H1 (cell line): ENCODE measurements at regions not wholly inside any gene's neighbourhood (a gene's known extent, or its start where the extent isn't known, plus 50 kb on each side); places are given as distances from the start of the nearest gene placed in this dataset.

Experiments used
- CTCF ChIA-PET: fragments of 300-600 bp; sonication (Branson Sonifier 250); formaldehyde crosslinking; loops from one replicate; lab custom pipeline; 2021; ENCODE audit not compliant: partially characterized antibody; lab: Charles Lee
- POLR2A ChIA-PET: fragments of 300-600 bp; sonication (Branson Sonifier 250); formaldehyde crosslinking; loops from one replicate; lab custom pipeline; 2021; ENCODE audit warnings: inconsistent platforms; ENCODE audit not compliant: partially characterized antibody; lab: Charles Lee
- DNase-seq, 2 experiments: peaks; one replicate each; pipeline versions ENCODE4 v3.0.0 to v3.0.0-alpha.2; 2010 to 2022; ENCODE audit warnings: low spot score in 2 of 2, low read depth in 1 of 2, mixed read lengths in 1 of 2
- FAIRE-seq: peaks from 2 replicates; lab custom pipeline; 2011; peaks lifted over from hg19 to GRCh38; lab: Jason Lieb, UNC
- H2AFZ ChIP-seq: 2 replicates; pipeline ENCODE4 v1.8.1; 2012; ENCODE audit warnings: low read length, inconsistent platforms
- H2AK5ac ChIP-seq: 2 replicates; pipeline ENCODE4 v1.6.1; 2013; ENCODE audit warnings: low read depth, low read length
- H2BK120ac ChIP-seq: replicated peaks from 2 replicates; pipeline ENCODE3; 2013; ENCODE audit warnings: low read depth, low read length, inconsistent platforms
- H2BK12ac ChIP-seq: 2 replicates; pipeline ENCODE4 v1.6.1; 2013; ENCODE audit warnings: low read depth, low read length
- H2BK15ac ChIP-seq: 2 replicates; pipeline ENCODE4 v1.6.1; 2013; ENCODE audit warnings: low read length
- H2BK20ac ChIP-seq: 2 replicates; pipeline ENCODE4 v1.6.1; 2013; ENCODE audit warnings: low read length
- H2BK5ac ChIP-seq: 2 replicates; pipeline ENCODE4 v1.6.1; 2013; ENCODE audit warnings: low read depth, low read length
- H3K14ac ChIP-seq: 2 replicates; pipeline ENCODE4 v1.6.1; 2013; ENCODE audit warnings: inconsistent platforms; ENCODE audit not compliant: insufficient read length
- H3K18ac ChIP-seq: 2 replicates; pipeline ENCODE4 v1.6.1; 2013; ENCODE audit warnings: low read length; ENCODE audit errors: extremely low read depth
- H3K23ac ChIP-seq: 2 replicates; pipeline ENCODE4 v1.6.1; 2013; ENCODE audit warnings: inconsistent platforms; ENCODE audit not compliant: insufficient read length
- H3K23me2 ChIP-seq: 2 replicates; pipeline ENCODE4 v1.6.1; 2013; ENCODE audit warnings: low read depth, low read length
- H3K27ac ChIP-seq: 2 replicates; pipeline ENCODE4 v1.6.1; 2011; ENCODE audit warnings: low read depth, low read length, inconsistent platforms
- H3K27me3 ChIP-seq, 4 experiments: replicated peaks in 1 of 4; 1 replicate in 1 of 4; 2 replicates in 3 of 4; pipeline versions ENCODE4 v1.6.1 to v1.8.1; 2011 to 2013; ENCODE audit warnings: low read length in 3 of 4, mild to moderate bottlenecking in 3 of 4, inconsistent platforms in 2 of 4, mixed read lengths in 2 of 4, moderate library complexity in 1 of 4; ENCODE audit not compliant: control insufficient read depth in 3 of 4, insufficient read depth in 3 of 4; ENCODE audit errors: extremely low read depth in 1 of 4
- H3K36me3 ChIP-seq, 4 experiments: 2 replicates each; pipeline versions ENCODE4 v1.6.1 to v1.8.1; 2011 to 2013; ENCODE audit warnings: mild to moderate bottlenecking in 4 of 4, low read length in 3 of 4, moderate library complexity in 2 of 4, control low read depth in 1 of 4, inconsistent platforms in 1 of 4; ENCODE audit not compliant: insufficient read depth in 4 of 4, control insufficient read depth in 2 of 4
- H3K4ac ChIP-seq: replicated peaks from 2 replicates; pipeline ENCODE3; 2013; ENCODE audit warnings: low read length, low read depth, mixed read lengths, inconsistent platforms; ENCODE audit not compliant: insufficient read length
- H3K4me1 ChIP-seq, 4 experiments: replicated peaks in 1 of 4; 1 replicate in 1 of 4; 2 replicates in 3 of 4; pipeline versions ENCODE4 v1.6.1 to v1.8.1; 2011 to 2013; ENCODE audit warnings: low read length in 3 of 4, inconsistent platforms in 2 of 4, mixed read lengths in 1 of 4; ENCODE audit not compliant: insufficient read depth in 4 of 4, control insufficient read depth in 3 of 4
- H3K4me2 ChIP-seq, 2 experiments: 2 replicates each; pipeline versions ENCODE4 v1.6.1 to v1.8.1; 2011 to 2013; ENCODE audit warnings: low read depth in 2 of 2, low read length in 2 of 2, control low read depth in 1 of 2, inconsistent platforms in 1 of 2, mild to moderate bottlenecking in 1 of 2; ENCODE audit not compliant: insufficient read depth in 1 of 2
- H3K4me3 ChIP-seq, 4 experiments: fragments of 200-600, 300-600 bp in 1 of 4; sonication (generic), shearing (Covaris generic), sonication (Bioruptor Twin) in 1 of 4; 2 replicates each; pipeline versions ENCODE4 v1.5.1 to v1.8.1; 2011 to 2016; ENCODE audit warnings: low read length in 4 of 4, low read depth in 3 of 4, control low read depth in 2 of 4, inconsistent platforms in 2 of 4, mild to moderate bottlenecking in 2 of 4, mixed read lengths in 1 of 4, moderate library complexity in 1 of 4; ENCODE audit not compliant: insufficient read depth in 2 of 4; ENCODE audit errors: extremely low read depth in 1 of 4
- H3K56ac ChIP-seq: replicated peaks from 2 replicates; pipeline ENCODE3; 2013; ENCODE audit warnings: low read depth, mild to moderate bottlenecking, mixed read lengths, low read length, inconsistent platforms; ENCODE audit not compliant: insufficient read length
- H3K79me1 ChIP-seq: 2 replicates; pipeline ENCODE4 v1.6.1; 2013; ENCODE audit warnings: low read depth, low read length, control low read depth
- H3K79me2 ChIP-seq, 2 experiments: 2 replicates each; pipeline versions ENCODE4 v1.6.1 to v1.8.1; 2012 to 2013; ENCODE audit warnings: low read length in 2 of 2, mild to moderate bottlenecking in 2 of 2, inconsistent platforms in 1 of 2; ENCODE audit not compliant: insufficient read depth in 2 of 2, control insufficient read depth in 1 of 2
- H3K9ac ChIP-seq, 4 experiments: replicated peaks in 1 of 4; 1 replicate in 1 of 4; 2 replicates in 3 of 4; pipeline versions ENCODE4 v1.6.1 to v1.8.1; 2011 to 2013; ENCODE audit warnings: low read depth in 3 of 4, low read length in 3 of 4, control low read depth in 2 of 4, mild to moderate bottlenecking in 2 of 4, moderate library complexity in 2 of 4, inconsistent platforms in 1 of 4; ENCODE audit errors: extremely low read depth in 1 of 4
- H3K9me3 ChIP-seq, 2 experiments: 2 replicates each; pipeline versions ENCODE4 v1.6.1 to v1.8.1; 2012 to 2013; ENCODE audit warnings: mild to moderate bottlenecking in 2 of 2, moderate library complexity in 2 of 2, control low read depth in 1 of 2, inconsistent platforms in 1 of 2, low read depth in 1 of 2, low read length in 1 of 2, mixed read lengths in 1 of 2; ENCODE audit not compliant: insufficient read depth in 2 of 2
- H4K20me1 ChIP-seq, 2 experiments: replicated peaks in 1 of 2; 2 replicates each; pipeline versions ENCODE3 to v1.8.1; 2011 to 2013; ENCODE audit warnings: inconsistent platforms in 2 of 2, low read length in 2 of 2, mild to moderate bottlenecking in 1 of 2; ENCODE audit not compliant: insufficient read depth in 2 of 2, control insufficient read depth in 1 of 2
- H4K5ac ChIP-seq: 2 replicates; pipeline ENCODE4 v1.6.1; 2013; ENCODE audit warnings: low read length, low read depth, mixed read lengths, inconsistent platforms; ENCODE audit not compliant: insufficient read length
- H4K8ac ChIP-seq: 2 replicates; pipeline ENCODE4 v1.8.0; 2013; ENCODE audit warnings: mild to moderate bottlenecking, moderate library complexity, low read length, inconsistent platforms; ENCODE audit not compliant: insufficient read depth; ENCODE audit errors: extremely low read depth
- H4K91ac ChIP-seq: replicated peaks from 2 replicates; pipeline ENCODE3; 2013; ENCODE audit warnings: low read length, mixed read lengths, inconsistent platforms; ENCODE audit not compliant: insufficient read length
- BRCA1 ChIP-seq: IDR thresholded peaks from 2 replicates; pipeline ENCODE4 v1.6.1; 2012; ENCODE audit warnings: low read depth, low read length, improper control_type of control experiment
- EGR1 ChIP-seq: IDR thresholded peaks from 2 replicates; pipeline ENCODE4 v1.6.1; 2011; ENCODE audit warnings: low read depth, low read length, borderline replicate concordance
- HDAC6 ChIP-seq: IDR thresholded peaks from one replicate; pipeline ENCODE4 v1.7.1; 2012; ENCODE audit warnings: low read depth, mild to moderate bottlenecking, inconsistent platforms, low read length, moderate library complexity
- KDM1A ChIP-seq: fragments of 200-600, 300-600 bp; sonication (generic); IDR thresholded peaks from 2 replicates; pipeline ENCODE4 v1.7.1; 2016; ENCODE audit warnings: mild to moderate bottlenecking, low read length, borderline replicate concordance
- KDM4A ChIP-seq: IDR thresholded peaks from one replicate; pipeline ENCODE4 v1.7.1; 2012; ENCODE audit warnings: low read depth, mild to moderate bottlenecking, moderate library complexity, low read length, inconsistent platforms; ENCODE audit not compliant: severe bottlenecking
- MAFK ChIP-seq: IDR thresholded peaks from 2 replicates; pipeline ENCODE4 v1.6.1; 2012; ENCODE audit warnings: low read depth, mild to moderate bottlenecking, improper control_type of control experiment, low read length
- NRF1 ChIP-seq: IDR thresholded peaks from 2 replicates; pipeline ENCODE4 v1.6.1; 2011; ENCODE audit warnings: mild to moderate bottlenecking, low read depth, low read length, improper control_type of control experiment
- PHF8 ChIP-seq: fragments of 200-600 bp; sonication (generic); conservative IDR thresholded peaks from 2 replicates; pipeline ENCODE4 v1.7.1; 2012; ENCODE audit warnings: low read depth, mild to moderate bottlenecking, inconsistent platforms, low read length, moderate library complexity
- RBBP5 ChIP-seq: IDR thresholded peaks from 2 replicates; pipeline ENCODE4 v1.7.1; 2012; ENCODE audit warnings: low read depth, mild to moderate bottlenecking, inconsistent platforms, low read length, moderate library complexity, borderline replicate concordance
- RFX5 ChIP-seq: IDR thresholded peaks from 2 replicates; pipeline ENCODE4 v1.6.1; 2011; ENCODE audit warnings: low read depth, low read length, improper control_type of control experiment, borderline replicate concordance
- SIN3A ChIP-seq, 2 experiments: IDR thresholded peaks in 1 of 2; conservative IDR thresholded peaks in 1 of 2; 2 replicates each; pipeline ENCODE4 v1.6.1; 2011 to 2012; ENCODE audit warnings: low read length in 2 of 2, improper control_type of control experiment in 1 of 2, low read depth in 1 of 2, mild to moderate bottlenecking in 1 of 2
- SP1 ChIP-seq: IDR thresholded peaks from 2 replicates; pipeline ENCODE4 v1.6.1; 2011; ENCODE audit warnings: low read depth, low read length
- SP2 ChIP-seq: IDR thresholded peaks from 2 replicates; pipeline ENCODE4 v1.6.1; 2012; ENCODE audit warnings: mild to moderate bottlenecking, low read length, inconsistent platforms
- TAF1 ChIP-seq: IDR thresholded peaks from 2 replicates; pipeline ENCODE4 v1.6.1; 2011; ENCODE audit warnings: mild to moderate bottlenecking, low read depth, low read length
- TEAD4 ChIP-seq: IDR thresholded peaks from 2 replicates; pipeline ENCODE4 v1.6.1; 2012; ENCODE audit warnings: low read depth, low read length, inconsistent platforms, mixed read lengths
- ZNF274 ChIP-seq: IDR thresholded peaks from 2 replicates; pipeline ENCODE4 v1.7.0; 2012; ENCODE audit warnings: low read length, borderline replicate concordance; ENCODE audit errors: extremely low read depth
- whole genome bisulfite sequencing, 2 experiments: shearing (Covaris generic) in 1 of 2; methylation state at CpG; one replicate each; pipeline versions ENCODE4 v1.1.6 to v1.1.7; 2013 to 2015; ENCODE audit warnings: low lambda C conversion rate in 2 of 2, mixed read lengths in 2 of 2, inconsistent platforms in 1 of 2, low coverage in 1 of 2, missing lambda C conversion rate in 1 of 2; ENCODE audit not compliant: insufficient replicate concordance in 2 of 2, insufficient coverage in 1 of 2, insufficient read length in 1 of 2; ENCODE audit errors: extremely low coverage in 1 of 2, missing lambda C conversion rate in 1 of 2; 5-methylcytosine and 5-hydroxymethylcytosine counted together

GRCh38 chr10:129241461-129241860 is 225.6 kb upstream of the MGMT start:
- no peak overlapping the region for H3K18ac ChIP-seq
- H3K14ac ChIP-seq = no peak overlapping the region
- no peak overlapping the region for H3K56ac ChIP-seq
- H3K4me3 ChIP-seq = no peak overlapping the region
- H4K5ac ChIP-seq = no peak overlapping the region
- H3K23ac ChIP-seq = no peak overlapping the region
- no peak overlapping the region for H2BK5ac ChIP-seq
- no peak for DNase-seq
- H3K9me3 ChIP-seq = no peaks in the 10 kb centered on the region
- H2AK5ac ChIP-seq = no peak overlapping the region
- H2BK20ac ChIP-seq = no peak overlapping the region
- no peak for TF ChIP-seq PHF8
- TF ChIP-seq SP1 = no peak
- TF ChIP-seq SP2 = no peak
- no peak for TF ChIP-seq EGR1
- no peak for TF ChIP-seq SIN3A (conservative IDR thresholded peaks at IDR 0.05 in 1 of 2, IDR thresholded peaks at IDR 0.05 in 1 of 2; ENCODE audit: low read depth in 1 of 2, low read length in 2 of 2)
- TF ChIP-seq KDM1A = no peak
- no peak for TF ChIP-seq TAF1
- TF ChIP-seq ZNF274 = no peak
- no peak for TF ChIP-seq MAFK
- TF ChIP-seq TEAD4 = no peak
- TF ChIP-seq HDAC6 = no peak
- TF ChIP-seq KDM4A = no peak
- no peak for TF ChIP-seq NRF1
- TF ChIP-seq RFX5 = no peak
- no peak for TF ChIP-seq RBBP5
- no peak for TF ChIP-seq BRCA1
- peaks cover 3% of the 10 kb centered on the region; the same call in 1 of the 2 replicates for H3K23me2 ChIP-seq
- CTCF ChIA-PET = no interaction called here
- H2AFZ ChIP-seq = no peak overlapping the region
- H4K8ac ChIP-seq = no peak overlapping the region
- FAIRE-seq = no peak
- no peak overlapping the region for H2BK120ac ChIP-seq
- H3K27me3 ChIP-seq = no peaks in the 10 kb centered on the region; a peak in 1 of 7 replicates
- H4K91ac ChIP-seq = no peak overlapping the region
- no peak overlapping the region for H3K27ac ChIP-seq
- H3K79me1 ChIP-seq = no peaks in the 10 kb centered on the region
- no peak overlapping the region for H3K9ac ChIP-seq
- POLR2A ChIA-PET = no interaction called here
- no peaks in the 10 kb centered on the region for H3K79me2 ChIP-seq
- 93% methylated on average over 13 of the region's 14 CpGs; no CpG with 5 or more reads in 1 of the 2 experiments for WGBS, 2 experiments
- no peak overlapping the region for H2BK15ac ChIP-seq
- H3K4ac ChIP-seq = no peak overlapping the region
- no peaks in the 10 kb centered on the region for H4K20me1 ChIP-seq
- no peak overlapping the region for H2BK12ac ChIP-seq
- H3K4me2 ChIP-seq = no peak overlapping the region
- no peaks in the 10 kb centered on the region for H3K4me1 ChIP-seq
- H3K36me3 ChIP-seq = no peaks in the 10 kb centered on the region
